ENCODE measurements at regions not wholly inside any gene's neighbourhood (a gene's known extent, or its start where the extent isn't known, plus 50 kb on each side); places are given as distances from the start of the nearest gene placed in this dataset.

- TF ChIP-seq CTCF (IDR thresholded peaks at IDR 0.05) (no peak), POLR2A (IDR thresholded peaks at IDR 0.05) (no peak)
Measured at GRCh38 chrX:109312757-109313156, 169.1 kb downstream of the GUCY2F start.
